Loucy (cell line): ENCODE measurements at regions not wholly inside any gene's neighbourhood (a gene's known extent, or its start where the extent isn't known, plus 50 kb on each side); places are given as distances from the start of the nearest gene placed in this dataset.

Experiments
- H2AFZ ChIP-seq: fragments of 200-600 bp; sonication (generic); 2 replicates; pipeline ENCODE4 v1.6.0; 2016; ENCODE audit warnings: antibody characterized with exemption, mild to moderate bottlenecking, low read length, moderate library complexity
- H3F3A ChIP-seq: fragments of 200-600 bp; 2 replicates; pipeline ENCODE4 v1.6.0; 2016; ENCODE audit warnings: antibody characterized with exemption, low read depth, mild to moderate bottlenecking
- H3K27me3 ChIP-seq: fragments of 200-600 bp; sonication (generic); 2 replicates; pipeline ENCODE4 v1.6.1; 2014; ENCODE audit warnings: low read length, mild to moderate bottlenecking; ENCODE audit not compliant: insufficient read depth, poor library complexity, severe bottlenecking
- H3K36me3 ChIP-seq: fragments of 200-600 bp; sonication (generic); 2 replicates; pipeline ENCODE4 v1.6.1; 2016; ENCODE audit warnings: low read length; ENCODE audit not compliant: insufficient read depth
- H3K4me1 ChIP-seq: fragments of 200-600 bp; sonication (generic); 2 replicates; pipeline ENCODE4 v1.5.1; 2014; ENCODE audit warnings: low read length, mild to moderate bottlenecking; ENCODE audit not compliant: insufficient read depth, poor library complexity, severe bottlenecking
- H3K4me2 ChIP-seq: fragments of 200-600 bp; sonication (generic); 2 replicates; pipeline ENCODE4 v1.6.0; 2014; ENCODE audit warnings: antibody characterized with exemption, low read length, low read depth, mild to moderate bottlenecking; ENCODE audit not compliant: poor library complexity, severe bottlenecking
- H3K4me3 ChIP-seq: fragments of 200-600 bp; sonication (generic); 2 replicates; pipeline ENCODE4 v1.5.1; 2014; ENCODE audit warnings: low read length, mild to moderate bottlenecking, mixed read lengths; ENCODE audit not compliant: poor library complexity, severe bottlenecking
- H3K79me2 ChIP-seq: fragments of 200-600 bp; sonication (generic); 2 replicates; pipeline ENCODE4 v1.6.1; 2014; ENCODE audit warnings: low read length; ENCODE audit not compliant: insufficient read depth
- H3K9ac ChIP-seq: fragments of 200-600 bp; sonication (generic); 2 replicates; pipeline ENCODE4 v1.6.0; 2014; ENCODE audit warnings: mild to moderate bottlenecking, low read depth, low read length, moderate library complexity; ENCODE audit not compliant: poor library complexity, severe bottlenecking
- H3K9me2 ChIP-seq: fragments of 200-600 bp; sonication (generic); replicated peaks from 2 replicates; pipeline ENCODE4 v1.6.1; 2016; ENCODE audit warnings: low read depth, low read length, mixed read lengths
- H3K9me3 ChIP-seq: fragments of 200-600 bp; sonication (generic); 2 replicates; pipeline ENCODE4 v1.6.1; 2014; ENCODE audit warnings: mild to moderate bottlenecking, antibody characterized with exemption, low read length, low read depth; ENCODE audit not compliant: insufficient read depth
- H4K20me1 ChIP-seq: fragments of 200-600 bp; sonication (generic); 2 replicates; pipeline ENCODE4 v1.6.0; 2014; ENCODE audit warnings: antibody characterized with exemption, low read length, mild to moderate bottlenecking; ENCODE audit not compliant: insufficient read depth, poor library complexity, severe bottlenecking
- CTCF ChIP-seq: fragments of 200-600 bp; sonication (generic); conservative IDR thresholded peaks from 2 replicates; pipeline ENCODE4 v1.5.1; 2014; ENCODE audit warnings: mild to moderate bottlenecking, antibody characterized with exemption, low read length
- EZH2phosphoT487 ChIP-seq: fragments of 200-600 bp; IDR thresholded peaks from 2 replicates; pipeline ENCODE4 v1.6.1; 2018; ENCODE audit warnings: antibody characterized with exemption, mild to moderate bottlenecking, moderate library complexity, borderline replicate concordance

DNA sequence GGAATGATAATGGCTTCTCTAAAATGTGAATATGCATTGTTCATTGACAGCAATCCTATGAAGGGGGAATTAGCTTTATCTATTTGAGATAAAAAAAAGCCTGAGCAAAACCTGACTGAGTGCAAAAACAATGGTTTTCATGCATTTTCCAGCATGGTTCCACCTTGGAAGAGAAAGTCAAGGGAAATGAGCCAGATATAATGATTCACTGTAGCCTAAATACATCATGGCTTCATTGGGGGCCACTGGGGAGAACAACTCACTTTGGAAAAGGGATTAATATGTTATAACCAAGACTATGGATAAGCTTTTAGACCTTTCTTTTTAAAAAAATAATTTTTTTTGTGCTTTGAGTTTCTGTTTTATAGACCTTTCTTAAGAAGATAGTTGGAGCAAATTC, 679.7 kb downstream of the NYAP2 start:
- no peaks in the 10 kb centered on the region for H3K36me3 ChIP-seq
- no peak overlapping the region for H2AFZ ChIP-seq
- no peaks in the 10 kb centered on the region for H3F3A ChIP-seq
- H3K79me2 ChIP-seq = no peaks in the 10 kb centered on the region
- H3K4me2 ChIP-seq = no peak overlapping the region
- H3K9me2 ChIP-seq = no peaks in the 10 kb centered on the region
- TF ChIP-seq EZH2phosphoT487 (no peak), CTCF (no peak)
- H4K20me1 ChIP-seq = no peaks in the 10 kb centered on the region
- no peaks in the 10 kb centered on the region for H3K9me3 ChIP-seq
- H3K4me3 ChIP-seq = no peak overlapping the region
- H3K9ac ChIP-seq = no peak overlapping the region
- no peaks in the 10 kb centered on the region for H3K27me3 ChIP-seq
- no peaks in the 10 kb centered on the region for H3K4me1 ChIP-seq

DNA sequence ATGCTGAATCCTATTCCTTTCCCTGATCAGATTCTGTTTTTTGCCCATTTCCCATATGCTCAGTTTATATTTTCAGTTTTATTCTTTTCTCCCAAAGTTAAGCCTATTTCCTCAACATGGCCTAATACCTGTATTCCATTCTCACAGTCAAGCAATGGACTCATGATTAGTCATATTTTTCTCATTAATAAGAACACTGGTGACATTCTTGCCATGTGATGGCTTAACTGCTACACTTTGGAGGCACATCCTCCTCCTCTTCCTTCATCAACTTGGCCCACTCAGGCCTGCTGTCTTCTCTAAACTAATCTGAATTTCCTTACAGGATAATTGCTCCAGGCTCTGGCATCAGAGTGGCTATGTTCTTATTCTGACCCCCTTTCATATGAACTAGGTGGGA, 679.2 kb downstream of the NYAP2 start:
- no peaks in the 10 kb centered on the region for H3K9me2 ChIP-seq
- TF ChIP-seq EZH2phosphoT487 (no peak), CTCF (no peak)
- no peaks in the 10 kb centered on the region for H3K27me3 ChIP-seq
- H4K20me1 ChIP-seq = no peaks in the 10 kb centered on the region
- no peaks in the 10 kb centered on the region for H3K79me2 ChIP-seq
- H3K4me3 ChIP-seq = no peak overlapping the region
- no peak overlapping the region for H3K4me2 ChIP-seq
- H3K4me1 ChIP-seq = no peaks in the 10 kb centered on the region
- H3K36me3 ChIP-seq = no peaks in the 10 kb centered on the region
- no peak overlapping the region for H2AFZ ChIP-seq
- no peak overlapping the region for H3K9ac ChIP-seq
- H3K9me3 ChIP-seq = no peaks in the 10 kb centered on the region
- H3F3A ChIP-seq = no peaks in the 10 kb centered on the region

DNA sequence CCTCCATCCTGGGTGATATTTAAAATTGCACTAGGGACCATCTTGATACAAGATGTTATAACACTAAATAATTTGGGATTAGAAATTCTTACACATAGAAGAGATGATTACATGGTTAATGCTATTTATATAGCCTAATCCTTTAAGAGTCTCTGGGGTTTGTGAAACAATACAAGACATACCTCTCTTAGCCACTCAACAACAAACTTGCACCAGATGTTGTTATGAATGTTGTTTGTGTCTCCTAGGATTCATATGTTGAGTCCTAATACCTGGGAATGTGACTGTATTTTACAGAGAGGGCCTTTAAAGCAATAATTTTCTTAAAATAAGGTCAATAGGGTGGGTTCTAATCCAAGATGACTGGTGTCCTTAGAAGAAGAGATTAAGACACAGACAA, 678.3 kb downstream of the NYAP2 start:
- no peak overlapping the region for H3K9ac ChIP-seq
- H3K27me3 ChIP-seq = no peaks in the 10 kb centered on the region
- no peak overlapping the region for H3K4me3 ChIP-seq
- no peaks in the 10 kb centered on the region for H3K79me2 ChIP-seq
- H3K9me3 ChIP-seq = no peaks in the 10 kb centered on the region
- H3K36me3 ChIP-seq = no peaks in the 10 kb centered on the region
- H4K20me1 ChIP-seq = no peaks in the 10 kb centered on the region
- TF ChIP-seq CTCF (no peak), EZH2phosphoT487 (no peak)
- no peaks in the 10 kb centered on the region for H3F3A ChIP-seq
- no peaks in the 10 kb centered on the region for H3K4me1 ChIP-seq
- no peaks in the 10 kb centered on the region for H3K9me2 ChIP-seq
- H3K4me2 ChIP-seq = no peak overlapping the region
- no peak overlapping the region for H2AFZ ChIP-seq
